ENCODE measurements at regions not wholly inside any gene's neighbourhood (a gene's known extent, or its start where the extent isn't known, plus 50 kb on each side); places are given as distances from the start of the nearest gene placed in this dataset.

- no peak for DNase-seq (ENCODE audit: low read depth)
Measured at GRCh38 chr1:238112952-238113621, 222.4 kb upstream of the ZP4 start.

GRCh38 chr1:238111516-238111915 lies 220.8 kb upstream of the ZP4 start:
- no peak for DNase-seq (ENCODE audit: low read depth)

- no peak for DNase-seq (ENCODE audit: low read depth)
Measured at GRCh38 chr1:238111081-238111480, 220.4 kb upstream of the ZP4 start.

- DNase-seq (ENCODE audit: low read depth): no peak
Measured at GRCh38 chr1:238108417-238108816, 217.7 kb upstream of the ZP4 start.

GRCh38 chr1:238107322-238107721 lies 216.6 kb upstream of the ZP4 start:
- no peak for DNase-seq (ENCODE audit: low read depth)

GRCh38 chr1:238104752-238105151 lies 214.0 kb upstream of the ZP4 start:
- DNase-seq (ENCODE audit: low read depth): no peak

- DNase-seq (ENCODE audit: low read depth): no peak
Measured at GRCh38 chr1:238101923-238102322, 211.2 kb upstream of the ZP4 start.

GRCh38 chr1:238099871-238100270 lies 209.1 kb upstream of the ZP4 start:
- no peak for DNase-seq (ENCODE audit: low read depth)

GRCh38 chr1:238089615-238090014 lies 198.9 kb upstream of the ZP4 start:
- DNase-seq (ENCODE audit: low read depth): no peak

GRCh38 chr1:238088560-238089290 lies 198.0 kb upstream of the ZP4 start:
- DNase-seq (ENCODE audit: low read depth): no peak

- no peak for DNase-seq (ENCODE audit: low read depth)
Measured at GRCh38 chr1:238073991-238074390, 183.3 kb upstream of the ZP4 start.

GRCh38 chr1:238071061-238071460 lies 180.3 kb upstream of the ZP4 start:
- no peak for DNase-seq (ENCODE audit: low read depth)

- DNase-seq (ENCODE audit: low read depth): peak; percentile 61
Measured at GRCh38 chr1:238063454-238063853, 172.7 kb upstream of the ZP4 start.

GRCh38 chr1:238061967-238062613 lies 171.4 kb upstream of the ZP4 start:
- DNase-seq (ENCODE audit: low read depth): peak; percentile 22

GRCh38 chr1:238060061-238060460 lies 169.3 kb upstream of the ZP4 start:
- no peak for DNase-seq (ENCODE audit: low read depth)

GRCh38 chr1:238052496-238053266 lies 162.0 kb upstream of the ZP4 start:
- DNase-seq (ENCODE audit: low read depth): no peak

GRCh38 chr1:238029126-238029525 lies 138.4 kb upstream of the ZP4 start:
- no peak for DNase-seq (ENCODE audit: low read depth)

- no peak for DNase-seq (ENCODE audit: low read depth)
Measured at GRCh38 chr1:238027366-238027765, 136.6 kb upstream of the ZP4 start.

GRCh38 chr1:238023137-238023536 lies 132.4 kb upstream of the ZP4 start:
- DNase-seq (ENCODE audit: low read depth): no peak

GRCh38 chr1:238018214-238018613 lies 127.5 kb upstream of the ZP4 start:
- no peak for DNase-seq (ENCODE audit: low read depth)

- no peak for DNase-seq (ENCODE audit: low read depth)
Measured at GRCh38 chr1:238006779-238007178, 116.1 kb upstream of the ZP4 start.

GRCh38 chr1:238005116-238005515 lies 114.4 kb upstream of the ZP4 start:
- no peak for DNase-seq (ENCODE audit: low read depth)

- DNase-seq (ENCODE audit: low read depth): no peak
Measured at GRCh38 chr1:238001818-238002217, 111.1 kb upstream of the ZP4 start.
